ENCODE measurements at regions not wholly inside any gene's neighbourhood (a gene's known extent, or its start where the extent isn't known, plus 50 kb on each side); places are given as distances from the start of the nearest gene placed in this dataset.

DNA sequence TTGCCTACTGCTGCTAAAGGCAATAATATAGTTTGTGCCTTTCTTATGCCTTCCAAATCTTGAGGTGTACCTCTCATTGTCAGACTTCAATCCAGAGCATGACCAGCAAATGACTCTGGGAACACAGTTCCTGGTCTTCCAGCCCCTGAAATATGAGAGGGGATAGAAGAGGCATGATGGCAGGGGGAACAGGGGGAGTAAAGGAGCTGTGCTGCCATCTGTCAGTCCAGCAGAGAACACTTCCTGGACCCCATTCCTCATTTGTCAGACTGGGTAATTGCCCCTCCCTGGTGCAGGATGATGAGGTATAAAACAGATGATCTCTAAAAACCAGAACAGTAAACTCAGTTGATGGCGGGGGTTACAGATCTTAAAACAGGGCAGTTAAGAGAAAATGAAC lies 618.7 kb downstream of the DIAPH3 start:
- Mint-ChIP-seq H3K4me1 (ENCODE audit: low read depth) (no peaks in the 10 kb centered on the region), H3K27me3 (ENCODE audit: low read depth) (no peaks in the 10 kb centered on the region), H3K9me3 (ENCODE audit: low read depth) (peaks cover 3% of the 10 kb centered on the region), H3K36me3 (ENCODE audit: low read depth) (peaks cover 4% of the 10 kb centered on the region), H3K4me3 (ENCODE audit: unreplicated experiment) (no peak overlapping the region), H3K27ac (ENCODE audit: unreplicated experiment) (no peak overlapping the region)
- TF ChIP-seq, protein P1, sequence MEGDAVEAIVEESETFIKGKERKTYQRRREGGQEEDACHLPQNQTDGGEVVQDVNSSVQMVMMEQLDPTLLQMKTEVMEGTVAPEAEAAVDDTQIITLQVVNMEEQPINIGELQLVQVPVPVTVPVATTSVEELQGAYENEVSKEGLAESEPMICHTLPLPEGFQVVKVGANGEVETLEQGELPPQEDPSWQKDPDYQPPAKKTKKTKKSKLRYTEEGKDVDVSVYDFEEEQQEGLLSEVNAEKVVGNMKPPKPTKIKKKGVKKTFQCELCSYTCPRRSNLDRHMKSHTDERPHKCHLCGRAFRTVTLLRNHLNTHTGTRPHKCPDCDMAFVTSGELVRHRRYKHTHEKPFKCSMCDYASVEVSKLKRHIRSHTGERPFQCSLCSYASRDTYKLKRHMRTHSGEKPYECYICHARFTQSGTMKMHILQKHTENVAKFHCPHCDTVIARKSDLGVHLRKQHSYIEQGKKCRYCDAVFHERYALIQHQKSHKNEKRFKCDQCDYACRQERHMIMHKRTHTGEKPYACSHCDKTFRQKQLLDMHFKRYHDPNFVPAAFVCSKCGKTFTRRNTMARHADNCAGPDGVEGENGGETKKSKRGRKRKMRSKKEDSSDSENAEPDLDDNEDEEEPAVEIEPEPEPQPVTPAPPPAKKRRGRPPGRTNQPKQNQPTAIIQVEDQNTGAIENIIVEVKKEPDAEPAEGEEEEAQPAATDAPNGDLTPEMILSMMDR (IDR thresholded peaks at IDR 0.05): no peak
- no peak for DNase-seq (ENCODE audit: low spot score)

DNA sequence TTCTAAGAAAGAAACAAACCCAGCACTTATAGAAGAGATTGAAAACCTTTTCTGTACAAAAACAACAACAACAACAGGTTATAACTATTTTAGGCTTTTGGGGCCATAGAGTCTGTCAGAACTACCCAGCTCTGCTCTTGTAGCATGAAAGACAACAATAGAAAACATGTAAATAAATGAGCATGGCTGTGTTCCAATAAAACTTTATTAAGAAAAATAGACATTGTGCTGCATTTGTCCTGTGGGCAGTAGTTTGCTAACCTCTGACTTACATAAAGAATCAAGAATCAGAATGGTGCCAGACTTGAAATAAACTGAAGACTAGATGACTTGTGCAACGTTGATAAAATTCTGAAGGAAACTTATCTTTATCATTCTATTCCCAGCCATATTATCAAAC lies 617.5 kb downstream of the DIAPH3 start:
- no peak for DNase-seq (ENCODE audit: low spot score)
- Mint-ChIP-seq H3K27me3 (ENCODE audit: low read depth) (no peaks in the 10 kb centered on the region), H3K4me3 (ENCODE audit: unreplicated experiment) (no peak overlapping the region), H3K4me1 (ENCODE audit: low read depth) (no peaks in the 10 kb centered on the region), H3K36me3 (ENCODE audit: low read depth) (peaks cover 9% of the 10 kb centered on the region), H3K9me3 (ENCODE audit: low read depth) (peaks cover 13% of the 10 kb centered on the region), H3K27ac (ENCODE audit: unreplicated experiment) (no peak overlapping the region)
- TF ChIP-seq, protein P1 (IDR thresholded peaks at IDR 0.05): no peak

DNA sequence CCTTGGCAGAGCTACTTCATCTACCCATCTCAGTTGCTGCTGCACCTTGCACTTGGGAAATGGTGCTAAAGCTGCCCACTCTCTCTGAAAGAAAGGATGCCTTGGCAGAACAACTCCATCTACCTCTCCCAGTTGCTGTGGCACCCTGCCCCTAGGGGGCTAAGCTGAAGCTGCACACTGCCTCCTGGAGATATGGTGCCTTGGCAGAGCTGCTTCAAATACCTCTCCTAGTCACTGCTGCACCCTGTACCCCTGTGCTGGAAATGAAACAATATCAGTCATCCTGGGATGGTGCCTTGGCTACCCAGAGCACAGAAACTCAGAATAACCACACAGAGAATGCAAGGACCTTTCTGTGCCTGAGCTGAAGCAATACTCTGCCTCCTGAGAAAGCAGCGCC lies 615.8 kb downstream of the DIAPH3 start:
- TF ChIP-seq, protein P1 (IDR thresholded peaks at IDR 0.05): no peak
- no peak overlapping the region for H3K27ac Mint-ChIP-seq (ENCODE audit: unreplicated experiment)
- H3K36me3 Mint-ChIP-seq (ENCODE audit: low read depth): peaks cover 11% of the 10 kb centered on the region
- no peak for DNase-seq (ENCODE audit: low spot score)
- H3K4me1 Mint-ChIP-seq (ENCODE audit: low read depth): no peaks in the 10 kb centered on the region
- no peaks in the 10 kb centered on the region for H3K27me3 Mint-ChIP-seq (ENCODE audit: low read depth)
- no peak overlapping the region for H3K4me3 Mint-ChIP-seq (ENCODE audit: unreplicated experiment)
- peaks cover 26% of the 10 kb centered on the region for H3K9me3 Mint-ChIP-seq (ENCODE audit: low read depth)

DNA sequence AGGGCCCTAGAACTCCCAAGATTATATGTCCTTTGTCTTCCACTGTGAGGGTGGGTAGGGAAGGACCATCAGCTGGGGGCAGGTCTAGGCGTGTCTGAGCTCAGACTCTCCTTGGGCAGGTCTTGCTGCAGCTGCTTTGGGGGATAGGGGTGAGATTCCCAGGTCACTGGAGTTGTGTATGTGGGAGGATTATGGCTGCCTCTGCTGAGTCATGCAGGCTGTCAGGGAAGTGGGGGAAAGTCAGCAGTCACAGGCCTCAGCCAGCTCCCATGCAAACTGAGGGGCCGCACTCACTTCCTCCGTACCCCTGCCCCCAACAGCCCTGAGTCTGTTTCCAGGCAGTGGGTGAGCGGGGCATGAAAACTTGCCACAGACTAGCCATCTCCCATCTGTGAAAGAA lies 600.8 kb downstream of the DIAPH3 start:
- no peaks in the 10 kb centered on the region for H3K27me3 Mint-ChIP-seq (ENCODE audit: low read depth)
- H3K9me3 Mint-ChIP-seq (ENCODE audit: low read depth): peaks cover 40% of the 10 kb centered on the region
- DNase-seq (ENCODE audit: low spot score): no peak
- H3K36me3 Mint-ChIP-seq (ENCODE audit: low read depth): peaks cover 16% of the 10 kb centered on the region
- no peaks in the 10 kb centered on the region for H3K4me1 Mint-ChIP-seq (ENCODE audit: low read depth)
- H3K27ac Mint-ChIP-seq (ENCODE audit: unreplicated experiment): no peak overlapping the region
- no peak overlapping the region for H3K4me3 Mint-ChIP-seq (ENCODE audit: unreplicated experiment)
- TF ChIP-seq, protein P1 (IDR thresholded peaks at IDR 0.05): no peak

DNA sequence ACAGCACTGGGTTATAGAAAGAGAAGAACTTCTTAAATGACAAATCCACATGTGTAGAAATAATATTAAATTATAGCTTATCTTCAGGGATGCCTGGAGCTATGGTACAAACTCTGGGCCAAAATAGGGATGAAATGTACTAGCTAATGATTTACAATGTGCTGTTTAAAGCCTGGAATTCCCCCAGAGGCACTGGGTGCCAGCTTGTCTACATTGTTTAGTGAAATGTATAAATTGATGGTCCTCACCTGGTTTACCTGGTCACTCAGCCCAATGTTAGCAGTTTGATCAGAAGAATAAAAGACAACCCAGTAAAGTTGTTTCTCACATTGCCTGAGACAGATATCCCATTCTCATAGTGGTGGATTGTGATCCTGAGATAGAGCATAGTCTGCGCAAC lies 597.2 kb downstream of the DIAPH3 start:
- TF ChIP-seq, protein P1 (IDR thresholded peaks at IDR 0.05): no peak
- no peak for DNase-seq (ENCODE audit: low spot score)
- Mint-ChIP-seq H3K27me3 (ENCODE audit: low read depth) (no peaks in the 10 kb centered on the region), H3K36me3 (ENCODE audit: low read depth) (peaks cover 1% of the 10 kb centered on the region), H3K9me3 (ENCODE audit: low read depth) (peaks cover 12% of the 10 kb centered on the region), H3K4me3 (ENCODE audit: unreplicated experiment) (no peak overlapping the region), H3K27ac (ENCODE audit: unreplicated experiment) (no peak overlapping the region), H3K4me1 (ENCODE audit: low read depth) (no peaks in the 10 kb centered on the region)
